ENCODE measurements at regions not wholly inside any gene's neighbourhood (a gene's known extent, or its start where the extent isn't known, plus 50 kb on each side); places are given as distances from the start of the nearest gene placed in this dataset.

DNA sequence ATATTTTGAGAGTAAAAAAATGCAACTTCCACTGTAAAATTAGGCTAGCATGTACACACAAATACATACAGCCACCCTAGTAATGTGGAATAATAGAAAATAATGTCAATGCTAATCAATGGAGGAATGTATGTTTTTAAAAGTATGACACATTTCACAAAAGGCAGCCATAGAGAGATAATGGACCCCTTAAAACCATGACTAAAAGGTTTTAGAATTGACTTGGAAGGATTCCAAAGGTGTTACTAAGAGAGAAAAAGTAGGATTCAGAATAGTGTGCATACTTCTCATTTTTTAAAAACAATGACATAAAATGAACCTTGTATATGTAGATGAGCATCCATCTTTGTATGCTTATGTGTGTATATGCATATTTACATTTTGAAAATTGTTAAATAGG is 597.9 kb upstream of the PCDH9 start:
- H3K4me1 Mint-ChIP-seq (ENCODE audit: low read depth, unreplicated experiment): peaks cover 9% of the 10 kb centered on the region
- H3K4me3 ChIP-seq (ENCODE audit: insufficient read depth, low read depth, low read length): no peak overlapping the region
- DNase-seq (ENCODE audit: low read depth) (peak; percentile 67), FAIRE-seq (no peak)
- peaks cover 5% of the 10 kb centered on the region for H3K4me1 ChIP-seq (ENCODE audit: insufficient read depth, low read length)
- H3K9me3 Mint-ChIP-seq (ENCODE audit: unreplicated experiment): no peaks in the 10 kb centered on the region
- H3K27me3 ChIP-seq (ENCODE audit: insufficient read depth, low read length): no peaks in the 10 kb centered on the region
- H3K27ac Mint-ChIP-seq (ENCODE audit: unreplicated experiment): no peak overlapping the region
- H4K20me1 ChIP-seq (ENCODE audit: insufficient read depth, low read length): no peaks in the 10 kb centered on the region
- H3K9me3 ChIP-seq (ENCODE audit: insufficient read depth, low read depth, low read length): no peaks in the 10 kb centered on the region
- H3K36me3 Mint-ChIP-seq (ENCODE audit: low read depth, unreplicated experiment): no peaks in the 10 kb centered on the region
- no peaks in the 10 kb centered on the region for H3K27me3 Mint-ChIP-seq (ENCODE audit: low read depth, unreplicated experiment)
- no peak overlapping the region for H3K9ac ChIP-seq (ENCODE audit: low read length)
- H3K4me2 ChIP-seq (ENCODE audit: low read length): peak overlapping the region; percentile 9
- no peak overlapping the region for H2AFZ ChIP-seq (ENCODE audit: low read depth, low read length)
- no peaks in the 10 kb centered on the region for H3K79me2 ChIP-seq (ENCODE audit: insufficient read depth, low read length)
- H3K4me3 Mint-ChIP-seq (ENCODE audit: unreplicated experiment): no peak overlapping the region
- no peak overlapping the region for H3K27ac ChIP-seq (ENCODE audit: low read depth, low read length)
- TF ChIP-seq EZH2 (IDR thresholded peaks at IDR 0.05; ENCODE audit: insufficient read depth, low read length): no peak
- TF ChIP-seq, protein P1, sequence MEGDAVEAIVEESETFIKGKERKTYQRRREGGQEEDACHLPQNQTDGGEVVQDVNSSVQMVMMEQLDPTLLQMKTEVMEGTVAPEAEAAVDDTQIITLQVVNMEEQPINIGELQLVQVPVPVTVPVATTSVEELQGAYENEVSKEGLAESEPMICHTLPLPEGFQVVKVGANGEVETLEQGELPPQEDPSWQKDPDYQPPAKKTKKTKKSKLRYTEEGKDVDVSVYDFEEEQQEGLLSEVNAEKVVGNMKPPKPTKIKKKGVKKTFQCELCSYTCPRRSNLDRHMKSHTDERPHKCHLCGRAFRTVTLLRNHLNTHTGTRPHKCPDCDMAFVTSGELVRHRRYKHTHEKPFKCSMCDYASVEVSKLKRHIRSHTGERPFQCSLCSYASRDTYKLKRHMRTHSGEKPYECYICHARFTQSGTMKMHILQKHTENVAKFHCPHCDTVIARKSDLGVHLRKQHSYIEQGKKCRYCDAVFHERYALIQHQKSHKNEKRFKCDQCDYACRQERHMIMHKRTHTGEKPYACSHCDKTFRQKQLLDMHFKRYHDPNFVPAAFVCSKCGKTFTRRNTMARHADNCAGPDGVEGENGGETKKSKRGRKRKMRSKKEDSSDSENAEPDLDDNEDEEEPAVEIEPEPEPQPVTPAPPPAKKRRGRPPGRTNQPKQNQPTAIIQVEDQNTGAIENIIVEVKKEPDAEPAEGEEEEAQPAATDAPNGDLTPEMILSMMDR (IDR thresholded peaks at IDR 0.05; ENCODE audit: insufficient read depth, low read depth, low read length): no peak
- no peaks in the 10 kb centered on the region for H3K36me3 ChIP-seq (ENCODE audit: insufficient read depth, low read length)

DNA sequence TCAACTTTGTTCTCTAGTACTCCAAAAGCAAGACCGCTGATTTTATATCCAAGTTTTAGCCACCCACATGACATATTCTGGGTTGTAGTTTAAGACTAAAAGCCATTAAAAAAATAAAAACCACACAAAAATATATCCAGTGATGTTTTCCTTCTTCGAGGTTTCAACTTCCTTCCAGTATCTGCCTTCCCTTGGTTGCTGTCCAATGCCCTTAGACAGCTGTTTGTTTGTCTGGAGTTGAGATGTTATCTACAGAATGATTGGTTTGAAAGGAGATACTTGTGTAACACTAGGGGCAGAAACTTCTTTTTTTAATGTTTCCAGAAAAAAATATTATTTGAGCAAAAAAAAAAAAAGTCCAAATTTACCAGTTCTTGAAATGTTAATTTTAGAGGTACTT is 591.5 kb upstream of the PCDH9 start:
- TF ChIP-seq, protein P1 (IDR thresholded peaks at IDR 0.05; ENCODE audit: insufficient read depth, low read depth, low read length): no peak
- no peak for FAIRE-seq
- Histone ChIP-seq H2AFZ (ENCODE audit: low read depth, low read length) (no peak overlapping the region), H3K4me2 (ENCODE audit: low read length) (no peak overlapping the region), H3K27ac (ENCODE audit: low read depth, low read length) (no peak overlapping the region), H3K4me3 (ENCODE audit: insufficient read depth, low read depth, low read length) (no peak overlapping the region), H3K36me3 (ENCODE audit: insufficient read depth, low read length) (no peaks in the 10 kb centered on the region), H3K27me3 (ENCODE audit: insufficient read depth, low read length) (no peaks in the 10 kb centered on the region), H3K4me1 (ENCODE audit: insufficient read depth, low read length) (no peaks in the 10 kb centered on the region), H4K20me1 (ENCODE audit: insufficient read depth, low read length) (no peaks in the 10 kb centered on the region), H3K9me3 (ENCODE audit: insufficient read depth, low read depth, low read length) (no peaks in the 10 kb centered on the region), H3K9ac (ENCODE audit: low read length) (no peak overlapping the region), H3K79me2 (ENCODE audit: insufficient read depth, low read length) (no peaks in the 10 kb centered on the region)
- H3K36me3 Mint-ChIP-seq (ENCODE audit: low read depth, unreplicated experiment): no peaks in the 10 kb centered on the region
- H3K27me3 Mint-ChIP-seq (ENCODE audit: low read depth, unreplicated experiment): no peaks in the 10 kb centered on the region
- DNase-seq (ENCODE audit: low read depth): peak; percentile 3
- H3K4me1 Mint-ChIP-seq (ENCODE audit: low read depth, unreplicated experiment): no peaks in the 10 kb centered on the region
- no peak overlapping the region for H3K4me3 Mint-ChIP-seq (ENCODE audit: unreplicated experiment)
- H3K27ac Mint-ChIP-seq (ENCODE audit: unreplicated experiment): no peak overlapping the region
- no peaks in the 10 kb centered on the region for H3K9me3 Mint-ChIP-seq (ENCODE audit: unreplicated experiment)

DNA sequence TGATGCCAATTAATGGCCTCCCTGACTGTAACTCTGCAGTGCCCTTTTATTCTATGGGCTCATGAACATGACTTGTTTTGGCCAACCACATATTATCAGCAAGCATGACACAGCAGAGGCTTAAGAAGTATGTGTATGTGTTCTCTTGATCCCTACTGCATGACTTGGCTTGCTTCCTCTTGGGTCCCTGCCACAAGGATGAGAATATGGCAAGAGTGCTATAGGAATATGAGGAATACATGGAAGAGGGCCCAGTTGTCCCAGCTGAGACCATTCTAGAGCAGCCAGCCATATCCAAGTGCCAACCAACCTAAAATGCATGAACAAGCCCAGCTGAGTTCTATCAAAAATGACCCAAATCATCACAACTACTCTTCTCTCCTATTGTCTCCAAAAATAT is 576.7 kb upstream of the PCDH9 start:
- H3K4me2 ChIP-seq (ENCODE audit: low read length): no peak overlapping the region
- Mint-ChIP-seq H3K36me3 (ENCODE audit: low read depth, unreplicated experiment) (no peaks in the 10 kb centered on the region), H3K4me1 (ENCODE audit: low read depth, unreplicated experiment) (no peaks in the 10 kb centered on the region), H3K27ac (ENCODE audit: unreplicated experiment) (no peak overlapping the region), H3K27me3 (ENCODE audit: low read depth, unreplicated experiment) (no peaks in the 10 kb centered on the region), H3K4me3 (ENCODE audit: unreplicated experiment) (no peak overlapping the region), H3K9me3 (ENCODE audit: unreplicated experiment) (peaks cover 2% of the 10 kb centered on the region)
- no peaks in the 10 kb centered on the region for H4K20me1 ChIP-seq (ENCODE audit: insufficient read depth, low read length)
- no peaks in the 10 kb centered on the region for H3K4me1 ChIP-seq (ENCODE audit: insufficient read depth, low read length)
- FAIRE-seq (no peak), DNase-seq (ENCODE audit: low read depth) (peak; percentile 5)
- H3K9ac ChIP-seq (ENCODE audit: low read length): no peak overlapping the region
- no peaks in the 10 kb centered on the region for H3K27me3 ChIP-seq (ENCODE audit: insufficient read depth, low read length)
- TF ChIP-seq, protein P1 (IDR thresholded peaks at IDR 0.05; ENCODE audit: insufficient read depth, low read depth, low read length): no peak
- TF ChIP-seq EZH2 (IDR thresholded peaks at IDR 0.05; ENCODE audit: insufficient read depth, low read length): no peak
- H3K9me3 ChIP-seq (ENCODE audit: insufficient read depth, low read depth, low read length): no peaks in the 10 kb centered on the region
- H3K4me3 ChIP-seq (ENCODE audit: insufficient read depth, low read depth, low read length): no peak overlapping the region
- no peak overlapping the region for H3K27ac ChIP-seq (ENCODE audit: low read depth, low read length)
- H2AFZ ChIP-seq (ENCODE audit: low read depth, low read length): no peak overlapping the region
- H3K36me3 ChIP-seq (ENCODE audit: insufficient read depth, low read length): no peaks in the 10 kb centered on the region
- H3K79me2 ChIP-seq (ENCODE audit: insufficient read depth, low read length): no peaks in the 10 kb centered on the region
